Suppressor macrophage treated with lipopolysaccharide for 4 hours (primary cell): ENCODE measurements at regions not wholly inside any gene's neighbourhood (a gene's known extent, or its start where the extent isn't known, plus 50 kb on each side); places are given as distances from the start of the nearest gene placed in this dataset.

Experiments used
- DNase-seq: peaks from one replicate; pipeline ENCODE4 v3.0.0-alpha.2; 2020

DNA sequence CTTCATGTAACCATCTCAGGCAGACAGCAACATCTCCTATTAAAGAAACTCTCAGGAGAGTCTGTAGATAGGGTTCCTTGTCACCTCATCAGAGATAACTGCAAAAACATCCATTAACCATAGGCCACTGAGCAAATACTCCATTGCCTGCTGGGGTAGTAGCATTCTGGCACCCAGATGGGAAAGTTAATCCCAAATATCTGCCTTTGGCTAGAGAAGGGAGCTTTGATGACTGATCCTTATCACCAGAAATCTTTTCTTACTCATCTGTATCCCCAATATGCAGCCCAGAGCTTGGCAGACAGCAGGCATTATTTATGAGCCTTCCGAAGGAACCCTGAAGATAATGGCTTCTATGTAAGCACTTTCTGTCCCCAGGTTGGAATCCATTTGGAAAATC lies 173.1 kb downstream of the MFSD1 start:
- no peak for DNase-seq

DNA sequence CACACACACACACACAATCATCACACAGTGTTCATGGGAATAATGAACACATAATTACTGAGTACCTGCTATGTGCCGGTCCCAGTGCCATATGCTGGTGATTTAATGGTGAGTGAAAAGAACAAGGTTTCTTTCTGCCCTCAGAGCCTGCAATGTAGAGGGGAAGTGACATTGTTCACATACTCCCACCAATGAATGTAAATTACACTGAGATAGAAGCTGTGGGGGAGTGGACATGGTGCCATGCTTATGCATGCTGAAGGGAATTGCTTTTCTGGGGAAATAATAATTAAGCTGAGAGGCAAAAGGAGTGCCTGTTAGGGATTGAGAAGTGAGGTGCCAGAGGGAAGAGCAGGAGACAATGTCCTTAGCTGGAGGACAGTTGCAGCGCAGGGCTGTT lies 175.1 kb downstream of the MFSD1 start:
- no peak for DNase-seq

DNA sequence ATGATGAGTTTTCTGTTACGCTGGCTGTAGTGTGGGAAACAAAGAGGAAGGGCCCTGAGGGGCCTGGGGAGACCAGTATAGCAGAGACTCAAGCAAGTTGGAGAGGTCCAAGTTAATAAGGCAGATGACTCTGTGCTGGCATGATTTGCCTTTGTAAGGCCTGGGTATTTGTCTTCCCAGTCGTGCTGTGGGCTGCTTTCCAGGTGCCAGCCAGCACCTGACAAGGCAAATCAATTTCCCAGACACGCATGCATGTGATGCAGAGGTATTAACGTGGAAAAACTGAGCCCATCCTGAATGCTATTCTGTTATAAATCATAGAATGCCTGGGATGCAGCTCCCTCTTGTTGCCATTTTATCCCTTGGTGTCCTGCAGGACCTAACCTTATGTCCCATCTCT lies 175.6 kb downstream of the MFSD1 start:
- DNase-seq, result no peak

DNA sequence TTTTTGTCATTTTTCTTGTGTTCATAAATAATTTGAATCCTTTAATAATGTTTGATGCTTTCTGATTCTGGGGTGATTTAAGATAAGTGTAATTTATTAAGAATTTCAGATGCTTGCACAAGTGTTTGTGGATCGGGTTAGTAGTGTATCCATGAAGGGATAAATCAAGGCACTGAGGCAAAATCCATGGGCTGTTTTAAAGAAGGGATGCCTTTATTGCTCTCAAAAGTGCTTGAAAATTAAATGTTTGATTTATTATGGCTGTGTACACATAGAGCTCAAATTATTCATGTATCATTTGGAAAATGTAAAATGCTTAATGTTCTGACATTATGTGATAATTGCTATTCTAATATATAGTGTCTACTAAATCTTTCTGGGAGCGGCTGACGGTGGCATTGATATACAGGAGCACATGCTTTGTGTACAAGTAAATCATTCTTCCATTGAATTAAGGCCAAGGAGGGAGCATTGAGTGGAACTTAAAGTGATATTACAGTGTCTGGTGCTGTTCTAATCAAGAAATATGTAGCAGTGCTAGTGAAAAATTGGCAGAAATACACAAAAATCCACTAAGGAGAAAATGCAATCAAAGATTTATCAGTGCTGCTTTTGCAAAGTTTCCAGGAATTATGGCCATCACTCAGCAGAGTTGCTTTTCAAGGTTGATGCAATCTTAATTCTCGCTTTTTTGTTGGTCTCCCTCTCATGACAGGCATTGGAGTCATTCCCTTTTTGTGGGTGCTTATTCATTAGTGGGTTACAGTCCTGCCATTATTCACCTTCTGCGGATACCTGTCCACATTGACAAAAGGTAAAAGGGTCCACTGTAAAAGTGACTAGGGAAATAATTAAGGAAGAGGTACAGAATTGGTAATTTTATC lies 181.6 kb downstream of the MFSD1 start:
- no peak for DNase-seq

DNA sequence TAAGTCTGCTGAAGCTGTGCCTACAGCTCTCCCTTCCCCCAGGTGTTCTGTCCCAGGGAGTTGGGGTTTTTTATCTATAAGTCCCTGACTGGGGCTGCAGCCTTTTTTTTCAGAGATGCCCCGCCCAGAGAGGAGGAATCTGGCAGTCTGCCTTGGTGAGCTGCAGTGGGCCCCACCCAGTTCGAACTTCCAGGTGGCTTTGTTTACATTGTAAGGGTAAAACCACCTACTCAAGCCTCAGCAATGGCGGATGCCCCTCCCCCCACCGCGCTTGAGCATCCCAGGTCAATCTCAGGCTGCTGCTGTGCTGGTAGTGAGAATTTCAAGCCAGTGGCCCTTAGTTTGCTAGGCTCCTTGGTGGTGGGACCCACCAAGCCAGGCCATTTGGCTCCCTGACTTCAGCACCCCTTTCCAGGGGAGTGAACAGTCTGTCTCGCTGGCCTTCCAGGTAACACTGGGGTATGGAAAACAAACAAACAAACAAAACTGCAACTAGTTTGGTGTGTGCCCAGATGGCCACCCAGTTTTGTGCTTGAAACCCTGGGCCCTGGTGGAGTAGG lies 189.4 kb downstream of the MFSD1 start:
- DNase-seq, result no peak

DNA sequence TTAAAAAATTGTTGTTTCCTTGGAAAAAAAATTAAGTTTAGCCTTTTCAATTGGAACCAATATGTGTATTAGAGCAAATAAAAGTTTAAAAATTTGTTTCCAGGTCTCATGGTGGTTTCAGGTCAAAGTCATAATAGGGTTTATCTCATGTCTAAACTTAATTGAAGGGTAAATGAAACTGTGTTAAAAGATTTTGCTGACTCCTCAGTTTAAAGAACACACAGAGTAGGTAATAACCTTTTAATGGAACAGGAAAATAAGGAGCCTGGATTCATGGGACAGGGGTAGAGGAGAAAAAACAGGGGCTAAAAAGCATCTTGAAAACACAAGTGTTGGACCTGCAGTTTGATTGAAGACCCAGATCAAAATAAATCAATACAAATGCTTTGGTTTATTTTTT lies 190.6 kb downstream of the MFSD1 start:
- no peak for DNase-seq

DNA sequence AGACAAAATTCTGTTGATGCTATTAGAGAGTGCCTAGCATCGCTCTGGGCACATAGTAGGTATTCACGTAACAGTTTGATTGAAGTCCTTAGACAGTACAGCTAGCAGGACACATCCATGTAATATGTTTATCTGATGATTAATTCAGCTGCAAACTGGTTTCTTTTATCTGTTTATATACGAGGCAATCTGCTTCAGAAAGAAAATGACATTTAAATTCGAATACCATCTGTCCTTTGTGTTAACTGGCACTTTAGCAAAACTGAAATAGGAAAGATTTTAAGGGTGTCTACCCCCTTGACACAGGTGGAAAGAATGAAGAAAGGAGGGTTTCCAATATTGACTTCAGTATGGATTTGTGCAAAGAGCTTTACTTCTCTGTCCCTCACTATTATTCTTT lies 192.5 kb downstream of the MFSD1 start:
- no peak for DNase-seq

DNA sequence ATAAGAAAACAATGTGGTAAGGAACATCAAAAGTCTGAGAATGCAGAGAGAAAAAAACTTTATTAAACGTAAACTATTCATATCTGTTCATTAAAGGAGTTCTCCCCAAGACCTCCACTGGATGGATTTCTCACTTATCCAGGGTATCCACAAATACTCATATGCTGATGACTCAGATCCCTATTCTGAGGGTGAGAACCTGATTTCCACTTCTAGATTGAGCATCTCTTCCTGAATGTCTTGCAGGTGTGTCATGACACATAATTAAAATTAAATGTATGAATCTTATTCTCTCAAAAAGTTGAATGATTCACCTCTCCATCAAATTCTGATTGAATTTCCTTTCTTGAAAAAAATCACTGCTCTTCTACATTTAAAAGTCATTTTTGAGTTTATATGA lies 199.9 kb downstream of the MFSD1 start:
- DNase-seq, result no peak

DNA sequence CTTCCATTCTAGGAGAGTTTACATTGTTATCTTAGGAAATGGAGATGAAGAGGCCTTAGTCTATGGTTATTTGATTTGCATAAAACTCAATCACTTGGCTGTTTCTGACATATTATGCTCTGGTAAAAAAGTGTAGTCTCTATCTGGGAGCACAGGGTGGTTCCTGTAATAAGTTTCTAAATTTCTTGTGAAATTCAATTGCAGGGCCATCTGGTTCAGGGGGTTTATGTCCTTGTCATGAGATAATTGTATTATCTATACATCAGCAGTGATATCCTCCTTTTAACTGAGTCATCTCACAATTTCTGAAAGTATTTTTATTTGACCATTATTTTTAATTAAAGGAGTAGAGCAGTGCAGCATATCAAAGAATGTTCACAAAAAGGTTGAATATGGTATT lies 203.3 kb downstream of the MFSD1 start:
- no peak for DNase-seq

DNA sequence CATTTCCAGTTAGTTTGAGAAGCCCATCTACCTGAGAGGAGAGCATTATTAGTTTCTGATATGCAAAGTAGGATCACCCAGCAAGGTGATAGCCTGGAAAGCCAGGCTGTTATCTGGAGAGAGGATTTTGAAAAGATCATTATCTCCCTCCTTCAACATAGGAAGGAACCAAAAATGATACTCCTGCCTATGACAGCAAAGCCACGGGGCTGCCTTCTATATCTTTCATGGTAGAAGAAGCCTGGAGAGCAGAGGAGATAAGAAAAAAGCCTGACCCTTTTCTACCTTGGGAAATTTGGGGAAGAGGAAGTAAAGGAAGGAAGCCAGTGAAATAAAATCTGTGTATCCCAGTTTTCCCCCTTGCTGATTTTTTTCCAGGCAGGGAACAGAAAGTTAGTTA lies 205.5 kb downstream of the MFSD1 start:
- DNase-seq, result no peak

DNA sequence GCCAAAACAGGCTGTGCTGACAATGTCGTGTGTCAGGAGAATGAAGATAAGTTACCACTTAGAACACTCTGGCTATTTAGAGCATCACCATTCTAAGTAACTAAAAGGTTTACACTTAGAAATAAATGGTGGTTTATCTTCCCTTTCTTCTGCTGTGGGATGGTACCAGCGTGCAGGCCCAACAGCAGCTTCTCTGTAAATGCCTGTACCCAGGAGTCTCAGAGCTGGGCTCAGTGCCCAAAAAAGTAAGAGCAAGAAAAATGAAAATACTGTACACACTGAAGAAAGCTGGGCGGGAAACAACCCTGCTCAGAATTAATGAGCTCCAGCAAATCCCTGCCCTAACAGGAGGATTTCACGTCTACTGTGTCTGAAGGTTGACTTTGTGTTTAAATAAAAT lies 206.5 kb downstream of the MFSD1 start:
- no peak for DNase-seq

DNA sequence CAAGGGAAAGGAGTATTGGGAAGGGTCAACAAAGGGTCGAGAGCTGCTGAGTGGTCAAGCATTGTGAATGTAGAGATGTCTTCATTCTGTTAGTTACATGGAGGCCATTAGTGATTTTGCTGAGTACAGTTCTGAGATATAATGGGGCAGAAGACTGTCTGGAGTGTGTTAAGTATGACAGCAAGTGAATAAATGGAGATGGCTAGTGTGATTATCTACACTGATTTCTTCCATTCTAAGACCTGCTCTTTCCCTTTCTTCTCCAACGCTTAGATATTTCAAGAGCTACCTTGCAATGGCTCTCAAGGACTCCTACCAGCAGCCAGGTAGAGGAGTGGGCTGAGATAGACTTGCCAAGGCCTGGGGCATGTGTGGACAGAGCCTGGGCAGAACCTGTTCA lies 216.5 kb downstream of the MFSD1 start:
- no peak for DNase-seq

DNA sequence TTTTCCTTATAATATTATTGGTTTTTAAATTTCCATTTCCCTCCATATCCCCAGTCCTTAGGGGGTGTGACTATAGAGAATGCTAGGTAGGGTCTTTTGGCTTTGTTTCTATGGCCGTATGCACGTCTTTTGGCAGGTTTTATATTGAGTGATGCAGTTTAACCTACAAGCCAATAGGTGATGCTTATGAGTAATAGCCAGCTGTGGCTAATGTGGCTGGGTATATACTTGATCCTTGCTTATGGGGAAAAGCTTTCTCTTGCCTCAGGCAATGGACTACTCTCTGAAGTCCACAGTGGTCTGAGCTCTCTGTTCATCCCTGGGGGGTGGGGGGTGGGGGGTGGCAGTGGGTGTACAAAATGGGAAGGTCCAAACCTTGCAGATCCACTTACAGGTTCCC lies 223.9 kb downstream of the MFSD1 start:
- DNase-seq, result no peak

DNA sequence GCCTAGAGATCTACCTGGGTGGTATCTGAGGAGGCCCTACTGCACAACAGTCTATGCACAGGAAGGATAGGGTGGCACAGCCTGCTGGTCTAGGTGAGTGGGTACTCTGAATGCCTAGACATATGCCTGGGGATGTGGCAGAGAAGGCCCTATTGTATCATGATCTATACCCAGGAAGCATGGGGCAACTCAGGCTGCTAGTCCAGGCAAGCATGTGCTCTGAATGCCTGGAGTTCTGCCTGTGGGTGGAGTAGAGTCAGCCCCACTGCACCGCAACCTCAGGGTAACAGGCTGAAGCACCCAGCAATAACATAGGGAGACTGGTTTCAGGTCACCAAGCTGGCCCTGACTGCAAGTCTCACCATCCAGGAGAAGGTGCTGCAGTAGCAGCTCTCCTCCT lies 224.7 kb downstream of the MFSD1 start:
- no peak for DNase-seq

DNA sequence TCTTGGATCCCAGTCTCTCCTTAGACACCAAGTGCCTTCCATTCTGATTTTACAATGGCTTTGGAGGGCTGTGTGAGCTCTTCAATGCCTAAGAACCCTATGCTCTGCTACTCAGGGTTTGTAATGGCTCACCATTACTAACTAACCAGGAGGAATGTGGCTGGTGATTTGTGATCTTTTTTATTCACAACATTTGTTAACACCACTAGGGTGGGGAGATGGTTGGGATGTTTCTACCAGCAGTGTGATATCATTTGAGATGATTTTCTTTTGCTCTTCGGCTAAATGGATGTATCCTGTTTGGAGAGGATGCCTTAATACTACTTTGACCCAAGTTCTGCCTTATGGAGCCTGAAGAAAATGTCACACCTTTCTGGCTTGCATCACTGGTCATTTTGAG lies 226.9 kb downstream of the MFSD1 start:
- no peak for DNase-seq

DNA sequence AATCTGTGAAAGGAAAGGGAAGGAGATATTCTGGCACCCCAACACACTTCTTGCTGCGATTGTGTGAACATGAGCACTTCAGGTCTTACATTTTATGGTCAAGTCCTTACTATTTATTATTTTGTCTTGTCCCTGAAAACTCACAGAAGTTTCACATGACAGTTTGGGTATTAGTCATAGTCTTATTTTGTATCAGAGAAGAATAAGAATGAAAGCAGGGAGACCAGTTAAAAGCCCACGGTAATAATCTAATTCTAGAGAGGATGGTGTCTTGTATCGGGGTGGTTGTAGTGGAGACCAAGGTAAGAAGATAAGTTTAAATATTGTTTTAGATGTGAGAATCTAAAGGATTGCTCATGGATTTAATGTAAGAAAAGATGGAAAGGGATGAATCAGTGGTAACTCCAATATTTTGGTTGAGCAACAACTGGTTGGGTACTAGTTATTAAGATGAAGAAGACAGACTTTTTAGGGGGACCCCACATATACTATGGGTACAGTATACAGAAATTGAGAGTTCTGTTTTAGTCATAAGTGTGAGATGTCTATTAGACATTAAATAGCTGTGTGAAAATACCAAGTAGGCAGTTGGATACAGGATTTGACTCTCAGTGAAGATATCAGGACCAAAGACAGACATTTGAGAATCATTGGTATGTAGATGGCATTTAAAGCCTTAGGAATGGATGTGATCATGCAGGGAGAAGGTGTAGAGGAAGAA lies 227.6 kb downstream of the MFSD1 start:
- DNase-seq, result no peak

DNA sequence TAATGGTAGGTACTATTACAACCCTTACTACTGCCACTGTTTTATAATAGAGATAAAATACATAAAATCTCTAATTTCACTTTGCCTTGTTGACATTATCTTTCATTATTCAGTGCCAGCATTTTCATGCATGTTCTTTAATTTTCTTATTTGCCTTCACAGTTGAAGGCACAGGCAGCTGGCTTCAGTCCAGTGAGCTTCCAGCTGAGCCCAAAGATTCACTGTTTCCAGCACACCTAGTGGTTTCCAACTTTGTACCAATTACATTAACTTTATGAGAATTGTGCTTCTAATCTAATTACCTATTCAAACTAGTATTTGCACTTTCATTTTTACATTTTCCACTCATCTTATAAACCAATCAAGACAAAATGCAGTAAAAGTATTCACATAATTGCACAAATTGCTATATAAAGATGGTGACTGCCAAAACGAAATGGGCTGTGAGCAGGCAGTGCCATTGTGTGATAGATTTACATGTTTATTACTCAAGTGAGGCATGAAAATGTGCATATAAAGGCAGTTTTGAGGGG lies 228.3 kb downstream of the MFSD1 start:
- DNase-seq, result no peak

DNA sequence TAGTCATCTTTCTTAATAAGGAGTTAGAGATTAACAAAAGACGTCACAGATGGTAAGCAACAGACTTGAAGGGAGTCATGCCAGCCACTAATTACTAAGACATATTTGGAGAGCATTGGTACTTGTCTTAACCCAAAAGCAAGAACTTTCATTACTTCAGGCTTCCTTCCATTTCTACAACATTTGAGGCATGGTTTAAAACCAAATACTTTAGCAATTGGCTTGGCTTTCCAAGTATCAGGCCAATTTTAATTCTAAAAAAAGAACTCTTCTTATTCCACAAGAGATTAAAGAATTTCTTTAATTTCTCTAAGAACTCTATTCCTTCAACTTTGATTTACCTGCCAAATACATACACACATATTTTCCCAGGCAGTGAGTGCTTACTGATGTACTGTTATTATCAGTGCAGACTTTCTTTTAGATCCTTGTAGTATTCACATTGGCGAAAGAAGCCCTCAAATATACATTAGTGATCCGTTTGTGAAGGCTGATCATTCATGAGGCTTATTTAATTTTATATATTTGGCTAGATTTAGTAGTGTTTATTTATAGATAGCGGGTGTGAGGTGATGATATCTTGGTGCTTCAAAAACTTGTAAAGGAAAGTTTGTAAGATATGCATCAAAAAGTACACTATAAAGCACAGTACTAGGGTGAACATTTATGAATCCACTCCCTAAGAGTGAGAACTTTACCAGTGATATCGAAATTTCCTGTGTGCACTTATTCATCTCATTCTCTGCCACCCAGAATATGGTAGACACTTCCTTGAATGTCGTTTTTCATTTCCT lies 229.2 kb downstream of the MFSD1 start:
- no peak for DNase-seq

DNA sequence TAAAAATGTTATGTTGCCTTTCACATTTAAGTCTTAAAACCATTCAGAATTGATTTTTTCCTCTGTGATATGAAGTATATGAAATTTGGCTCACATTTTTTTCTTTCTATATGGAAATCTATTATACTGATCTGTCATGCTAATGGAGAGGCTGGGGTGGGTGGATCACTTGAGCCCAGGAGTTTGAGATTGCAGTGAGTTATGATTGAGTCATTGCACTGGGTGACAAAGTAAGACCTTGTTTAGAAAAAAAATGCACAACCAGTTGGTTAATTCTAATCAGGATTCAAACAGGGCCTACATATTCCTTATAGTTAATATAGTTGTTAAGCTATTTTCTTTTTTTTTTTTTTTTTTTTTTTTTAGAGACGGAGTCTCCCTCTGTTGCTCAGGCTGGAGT lies 230.5 kb downstream of the MFSD1 start:
- no peak for DNase-seq

DNA sequence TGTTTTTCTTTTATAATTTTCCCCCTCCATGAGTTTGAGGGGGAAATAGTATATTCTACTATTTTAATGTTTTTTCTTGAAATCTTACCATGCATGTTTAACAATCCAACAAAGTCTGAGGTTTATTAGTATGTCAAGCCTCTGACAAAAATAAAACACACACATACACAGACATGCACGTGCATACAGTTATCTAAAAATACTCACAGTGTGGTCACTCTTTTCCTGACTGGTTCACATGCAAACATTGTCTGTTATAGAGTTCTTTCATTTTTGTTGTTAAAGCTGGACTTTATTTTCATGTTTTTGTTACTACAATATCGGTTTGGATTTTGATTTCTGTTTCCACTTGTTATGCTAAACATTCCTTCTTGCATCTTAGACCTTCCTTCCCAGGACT lies 236.6 kb downstream of the MFSD1 start:
- no peak for DNase-seq

DNA sequence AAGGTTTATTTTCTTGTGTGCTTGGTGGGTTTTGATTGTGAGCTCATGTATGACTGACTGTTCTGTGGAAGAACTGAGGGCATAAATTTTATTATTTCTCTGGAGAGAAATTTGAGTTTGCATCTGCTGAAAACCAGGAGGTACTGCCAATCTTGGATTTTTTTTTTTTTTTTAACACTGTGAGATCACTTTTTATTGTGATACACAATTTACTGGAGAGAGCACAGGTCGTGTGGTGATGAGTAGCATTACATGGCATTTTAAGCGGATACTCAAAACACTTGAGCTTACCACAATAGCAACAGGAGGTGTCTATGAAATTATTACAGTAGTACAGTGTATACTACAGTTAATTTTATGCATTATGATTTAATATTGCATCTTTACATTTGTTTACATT lies 237.4 kb downstream of the MFSD1 start:
- no peak for DNase-seq

DNA sequence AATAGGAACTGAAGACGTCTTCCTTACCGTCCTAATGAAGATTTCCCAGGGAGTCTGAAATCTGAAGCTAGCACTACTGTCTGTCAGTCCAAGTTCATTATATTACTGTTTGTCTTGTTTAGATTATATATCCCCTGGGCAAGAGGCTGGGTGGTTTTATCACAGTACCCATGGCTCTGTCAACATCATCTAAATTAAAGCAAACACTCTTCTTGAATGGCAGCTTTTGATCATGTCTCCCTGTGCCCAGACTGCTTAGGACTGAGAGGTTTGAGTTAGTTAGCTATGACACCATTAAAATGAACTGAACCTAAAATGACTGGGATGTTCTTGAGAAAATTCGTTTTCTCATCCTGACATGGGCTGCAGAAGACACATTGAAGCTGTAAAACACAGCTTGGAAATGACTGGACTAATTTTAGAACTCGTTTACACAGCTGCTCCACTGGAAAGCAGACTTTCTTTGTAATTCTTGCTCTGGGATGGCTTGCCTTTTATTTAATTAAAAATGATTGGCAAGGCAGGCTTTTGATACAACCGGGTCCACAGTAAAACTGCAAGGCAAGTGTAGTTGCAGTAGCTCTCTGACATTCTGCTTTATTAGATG lies 243.5 kb downstream of the MFSD1 start:
- DNase-seq, result no peak

DNA sequence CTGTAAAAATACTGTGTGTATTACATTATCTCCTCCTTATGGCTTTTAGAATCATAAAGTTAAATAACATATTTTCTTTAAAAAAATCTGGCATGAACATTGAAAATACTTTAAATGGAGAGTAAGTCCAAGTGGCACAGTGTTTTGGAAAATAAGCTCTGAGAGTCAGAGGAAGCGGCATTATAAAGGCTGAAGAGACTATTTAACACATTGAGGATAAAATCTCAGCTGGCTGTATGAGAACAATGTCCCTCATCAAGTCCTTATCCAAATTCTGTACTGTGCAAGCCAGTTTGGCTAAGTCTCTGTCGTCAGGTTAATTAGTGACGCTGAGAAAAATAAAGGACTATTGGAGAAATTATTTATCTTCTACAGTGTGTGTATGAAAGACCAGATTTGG lies 245.5 kb downstream of the MFSD1 start:
- DNase-seq, result no peak
